SIG-M5 (cell line): ENCODE measurements at regions not wholly inside any gene's neighbourhood (a gene's known extent, or its start where the extent isn't known, plus 50 kb on each side); places are given as distances from the start of the nearest gene placed in this dataset.
A peak's percentile ranks its signal among the peaks of the same experiment; 100 is the strongest.

Source experiments
- DNase-seq: peaks from one replicate; lab custom pipeline; 2025; lab: John Stamatoyannopoulos, UW

DNA sequence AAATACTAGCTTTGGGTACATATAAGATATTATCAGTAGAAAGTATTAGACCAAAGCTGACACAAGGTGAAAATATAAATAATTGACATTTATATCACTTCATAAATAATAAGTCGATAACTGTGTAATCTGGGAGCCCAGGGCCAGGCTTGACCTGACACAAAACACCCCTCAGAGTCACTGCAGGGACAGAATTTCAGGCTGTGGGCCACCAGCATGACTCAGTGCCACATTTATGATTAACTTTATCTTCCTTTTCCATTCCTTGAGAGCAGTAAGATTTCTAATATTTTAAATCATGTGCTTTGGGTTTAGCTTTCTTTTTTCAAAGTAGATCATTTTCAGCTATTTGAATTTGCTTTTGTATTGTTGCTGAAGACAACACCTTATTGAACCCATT, 102.9 kb upstream of the NFE2L3 start:
- no peak for DNase-seq

- DNase-seq, result no peak
These were observed 101.0 kb upstream of the NFE2L3 start for GRCh38 chr7:26051021-26051420.

DNA sequence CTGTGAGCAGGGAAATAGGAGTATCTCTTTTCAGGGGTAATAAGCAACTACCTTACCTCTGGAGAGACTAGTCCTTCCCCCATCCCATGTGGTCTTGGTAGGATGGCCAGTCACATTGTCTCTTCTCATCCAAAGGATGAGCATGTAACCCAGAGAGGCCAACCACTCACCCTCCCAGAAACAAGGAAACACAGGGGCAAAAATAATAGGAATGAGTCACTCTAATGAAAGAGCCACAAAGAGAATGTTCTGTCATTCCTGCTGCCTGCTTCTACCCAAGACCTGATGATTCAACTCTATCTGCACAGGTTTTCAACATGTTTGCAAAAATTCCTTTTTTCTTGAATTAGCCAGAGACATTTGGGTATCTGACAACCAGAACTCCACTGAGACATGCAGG, 99.3 kb upstream of the NFE2L3 start:
- no peak for DNase-seq

DNA sequence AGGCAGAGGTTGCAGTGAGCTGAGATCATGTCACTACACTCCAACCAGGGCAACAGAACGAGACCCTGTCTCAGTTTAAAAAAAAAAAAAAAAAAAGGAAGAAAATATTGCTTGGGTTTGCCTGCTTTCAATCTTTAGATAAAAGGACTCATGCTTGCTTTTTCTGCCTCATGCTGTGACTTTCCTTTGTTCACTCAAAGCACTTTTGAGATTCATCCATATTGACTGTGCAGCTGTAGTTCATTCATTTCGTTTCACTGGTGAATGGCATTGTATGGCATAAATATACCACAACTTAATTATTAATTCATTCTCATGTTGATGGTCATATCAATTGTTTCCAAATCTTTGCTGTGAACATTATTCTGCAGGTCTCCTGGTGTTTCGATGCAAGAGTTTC, 97.6 kb upstream of the NFE2L3 start:
- no peak for DNase-seq

DNA sequence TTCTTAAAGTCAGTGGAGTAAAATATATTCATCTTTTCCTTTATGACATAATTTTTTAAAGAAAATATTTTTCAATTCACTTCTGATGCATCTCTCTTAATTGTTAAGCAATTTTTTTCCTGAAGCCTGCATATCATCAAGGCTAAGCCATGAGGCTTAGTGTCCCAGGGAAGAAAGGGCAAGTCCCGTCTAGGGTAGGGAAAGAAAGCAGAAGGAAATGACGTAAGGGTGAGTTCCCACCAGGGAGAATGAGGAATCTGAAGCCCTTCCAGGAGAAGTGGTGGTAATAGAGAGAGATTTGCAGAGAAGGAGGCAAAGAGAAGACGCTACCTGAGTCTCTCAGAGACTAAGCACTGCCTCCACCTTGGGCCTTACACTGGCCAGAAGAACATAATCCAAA, 96.8 kb upstream of the NFE2L3 start:
- no peak for DNase-seq

DNA sequence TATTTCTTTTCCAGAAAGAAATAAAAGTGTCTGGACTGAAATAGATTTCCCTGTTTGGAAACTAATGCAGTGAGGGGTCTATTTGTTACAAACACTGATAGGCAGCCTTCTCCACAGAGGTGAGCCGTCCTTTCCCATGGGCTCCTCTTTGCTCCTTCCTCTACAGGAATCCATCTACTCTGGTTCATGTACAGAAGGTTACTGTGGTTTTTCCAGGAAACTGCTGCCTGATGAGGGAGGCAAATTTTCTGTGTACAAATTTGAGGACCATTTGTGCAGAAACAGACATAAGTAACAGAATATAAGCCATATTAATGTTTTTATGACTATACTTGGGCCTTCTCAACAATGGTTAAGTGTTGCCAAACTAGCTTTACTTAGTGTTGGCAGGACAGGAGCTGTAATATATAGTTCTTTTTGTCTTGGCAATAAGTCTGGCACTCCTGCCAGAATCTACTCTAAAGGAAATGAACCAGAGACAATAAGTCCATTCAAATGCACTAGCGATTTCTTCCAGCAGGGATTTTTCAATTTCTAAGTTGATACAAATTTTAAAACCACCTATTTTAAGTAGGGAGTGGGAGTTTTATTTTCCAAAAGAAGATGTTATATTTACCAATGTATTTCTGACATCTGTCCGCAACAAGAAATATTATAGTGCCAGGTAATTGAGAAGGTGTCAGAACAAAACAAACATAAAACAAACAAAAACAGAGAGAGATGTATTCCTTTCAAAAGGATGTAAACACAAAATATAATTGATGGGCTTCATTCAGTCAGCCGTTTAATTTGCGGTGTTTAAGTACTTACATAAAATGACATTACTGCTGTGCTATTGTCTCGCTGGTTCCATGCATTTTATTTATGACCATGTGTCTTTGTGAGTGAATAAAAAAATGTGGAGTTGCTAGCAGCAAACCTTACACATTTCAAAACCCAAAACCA, 91.0 kb upstream of the NFE2L3 start:
- no peak for DNase-seq

- DNase-seq, result no peak
These were observed 90.1 kb upstream of the NFE2L3 start for GRCh38 chr7:26061678-26062603.

DNA sequence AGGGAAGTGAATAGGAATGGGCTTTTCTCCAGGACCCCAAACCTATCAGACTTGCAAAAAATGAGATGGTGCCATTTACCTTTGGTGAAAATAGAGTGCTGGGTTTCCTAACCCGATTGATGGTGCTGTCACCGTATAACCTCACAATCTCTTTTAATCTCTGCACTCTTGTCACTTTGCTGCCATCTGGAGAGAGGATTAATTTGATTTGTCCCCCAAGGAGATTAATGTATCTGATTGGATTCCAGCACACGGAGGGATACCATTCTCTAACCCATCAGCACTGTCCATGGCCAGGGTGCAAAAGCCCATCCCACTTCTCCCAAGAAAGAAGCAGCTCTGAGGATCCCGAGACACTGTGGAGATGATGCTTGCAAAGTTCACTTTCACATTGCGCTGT, 86.3 kb upstream of the NFE2L3 start:
- no peak for DNase-seq

DNA sequence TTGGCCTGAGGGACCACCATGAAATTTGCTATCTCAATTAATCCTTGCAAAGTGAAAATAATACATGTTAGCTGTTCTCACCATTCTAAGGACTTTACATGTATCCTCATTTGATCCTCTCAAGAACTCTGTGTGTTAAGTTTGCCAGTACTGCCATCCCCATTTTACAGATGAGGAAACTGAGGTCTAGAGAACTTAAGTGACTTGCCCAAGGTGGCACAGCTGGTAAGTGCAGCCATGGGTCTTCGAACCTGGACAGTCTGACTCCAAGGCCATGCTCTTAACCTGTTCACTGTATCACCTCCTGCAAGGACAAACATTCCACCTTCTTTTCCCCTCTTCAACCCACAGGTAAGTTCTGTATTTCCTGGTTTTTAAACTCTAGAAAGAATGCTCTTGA, 85.3 kb upstream of the NFE2L3 start:
- DNase-seq, result no peak

DNA sequence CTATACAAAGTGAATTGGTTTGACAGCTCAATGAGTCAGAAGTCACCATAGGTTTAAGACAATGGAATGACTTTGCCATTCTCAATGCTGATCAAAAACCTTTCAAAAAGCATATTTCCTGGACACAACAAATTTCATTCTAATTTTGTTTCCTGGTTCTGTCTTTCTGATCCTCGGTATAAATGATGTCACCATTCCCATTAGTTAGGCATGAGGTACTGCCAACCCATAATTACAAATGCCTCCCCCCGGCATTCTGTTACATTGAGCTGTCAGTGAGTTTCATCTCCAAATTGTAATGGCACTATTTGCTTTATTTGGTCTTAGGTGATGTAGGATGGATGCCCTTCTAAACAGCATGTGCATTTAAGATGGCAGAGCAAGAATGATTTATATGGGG, 81.7 kb upstream of the NFE2L3 start:
- no peak for DNase-seq

DNA sequence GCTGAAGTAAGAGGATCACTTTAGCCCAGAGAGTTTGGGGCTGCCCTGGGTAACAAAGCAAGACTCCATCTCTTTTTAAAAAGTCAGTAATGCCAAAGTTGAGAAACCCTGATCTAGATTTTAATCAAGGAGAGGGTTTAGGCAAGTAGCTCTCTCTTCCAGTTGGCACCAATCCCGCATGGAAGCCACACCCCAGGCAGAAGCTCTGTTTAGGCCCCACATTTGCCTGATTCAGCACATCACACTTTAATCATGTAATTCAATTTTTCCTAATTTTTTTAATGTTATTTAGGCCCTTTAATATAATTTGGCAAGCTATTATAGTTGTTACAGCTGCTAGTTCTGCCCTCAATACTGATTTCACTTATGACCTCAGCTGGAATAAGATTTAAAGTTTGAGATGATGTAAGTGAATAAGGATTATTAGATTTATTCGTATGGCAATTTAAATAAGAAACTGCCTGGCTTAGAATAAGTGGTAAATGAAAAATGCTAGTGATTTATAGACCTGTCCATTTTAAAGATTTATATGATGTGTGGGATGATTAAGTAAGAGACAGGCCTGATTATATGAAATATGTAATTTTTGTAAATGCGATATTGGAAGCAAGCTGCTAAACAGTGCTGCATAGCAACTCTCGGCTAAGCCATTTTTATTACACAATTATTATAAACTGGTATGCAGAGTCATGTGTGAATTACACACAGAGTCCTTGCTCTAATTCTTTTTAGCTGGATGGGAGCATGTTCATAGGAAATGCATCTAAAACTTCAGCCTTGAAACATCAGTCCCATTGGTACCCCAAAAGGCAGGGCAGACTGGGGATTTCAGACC, 80.2 kb upstream of the NFE2L3 start:
- DNase-seq, result no peak

GRCh38 chr7:26073041-26073440, 79.0 kb upstream of the NFE2L3 start:
- DNase-seq, result no peak

DNA sequence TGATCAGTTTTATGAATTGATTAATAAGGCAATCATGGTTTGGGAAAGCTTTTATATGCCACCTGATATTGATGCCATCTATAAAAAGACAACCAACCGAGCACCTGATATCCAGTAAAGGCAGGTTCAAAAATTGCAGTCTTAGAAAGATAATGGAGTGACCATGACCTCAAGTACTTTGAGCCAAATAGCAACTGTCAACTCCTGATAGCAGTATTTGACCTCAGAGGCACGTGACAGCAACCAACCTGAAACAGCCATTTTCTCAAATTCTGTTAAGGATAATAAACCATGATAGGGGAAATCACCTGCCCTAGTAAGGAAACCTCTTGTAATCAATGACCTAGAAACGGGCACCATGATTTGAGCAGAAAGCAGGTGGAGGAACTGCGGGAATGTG, 77.1 kb upstream of the NFE2L3 start:
- DNase-seq, result no peak

GRCh38 chr7:26076691-26077090, 75.3 kb upstream of the NFE2L3 start:
- no peak for DNase-seq

DNA sequence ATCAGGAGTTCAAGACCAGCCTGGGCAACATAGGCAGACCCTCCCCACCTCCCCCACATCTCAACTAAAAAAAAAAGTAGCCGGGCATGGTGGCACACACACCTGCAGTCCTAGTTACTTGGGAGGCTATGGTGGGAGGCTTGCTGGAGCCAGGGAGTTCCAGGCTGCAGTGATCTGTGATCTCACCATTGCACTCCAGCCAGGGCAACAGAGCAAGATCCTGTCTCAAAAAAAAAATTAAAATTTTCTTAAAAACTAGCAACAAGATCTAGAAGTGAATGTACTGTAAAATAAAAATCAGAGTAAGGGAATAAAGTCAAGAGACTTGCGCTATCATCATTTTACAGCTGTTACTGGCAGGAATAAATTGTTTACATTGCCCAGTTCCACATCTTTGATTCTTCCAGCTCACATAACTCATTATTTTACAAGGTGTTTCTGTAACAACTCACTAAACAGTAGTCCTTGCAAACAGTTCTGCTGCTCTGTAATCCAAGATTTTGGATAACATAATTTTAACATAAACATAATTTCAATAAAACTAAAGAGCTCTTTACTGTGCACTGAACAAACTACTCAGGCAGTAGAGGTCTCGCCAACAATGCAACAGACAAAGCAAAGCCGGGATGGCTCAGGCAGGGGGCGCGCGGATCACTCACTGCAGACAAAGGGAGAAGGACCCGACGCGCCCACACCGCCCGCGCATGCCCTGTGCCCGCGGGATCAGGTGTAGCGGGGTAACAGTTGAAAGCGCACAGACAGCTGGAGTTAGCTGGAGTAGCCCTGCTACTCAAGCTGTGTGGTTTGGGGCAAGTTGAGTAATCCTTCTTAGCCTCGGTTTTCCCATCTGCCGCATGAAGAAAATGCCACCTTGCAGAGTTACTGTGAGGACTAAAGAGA, 73.3 kb upstream of the NFE2L3 start:
- peak; percentile 3 for DNase-seq

- DNase-seq, result no peak
These were observed 70.4 kb upstream of the NFE2L3 start for GRCh38 chr7:26081638-26082037.

- DNase-seq, result no peak
These were observed 68.9 kb upstream of the NFE2L3 start for GRCh38 chr7:26083113-26083512.

DNA sequence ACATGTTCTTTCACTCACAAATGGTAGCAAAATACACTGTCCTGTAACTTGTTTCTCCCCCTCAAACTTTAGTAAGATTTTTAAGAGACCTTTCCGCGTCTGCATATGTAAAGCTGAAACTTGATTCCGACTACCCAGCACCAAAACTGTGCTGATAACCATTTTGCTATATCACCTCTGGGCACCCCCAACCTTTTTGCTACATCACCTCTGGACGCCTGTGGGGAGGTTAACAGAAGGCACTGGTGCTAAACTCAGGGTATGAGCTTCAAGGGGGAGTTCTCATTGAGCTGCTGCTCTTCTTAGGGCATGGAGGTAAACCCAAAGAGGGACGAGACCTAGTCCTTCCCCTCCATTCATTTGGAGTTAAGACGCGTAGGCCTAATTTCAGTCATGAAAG, 67.6 kb upstream of the NFE2L3 start:
- DNase-seq, result no peak

DNA sequence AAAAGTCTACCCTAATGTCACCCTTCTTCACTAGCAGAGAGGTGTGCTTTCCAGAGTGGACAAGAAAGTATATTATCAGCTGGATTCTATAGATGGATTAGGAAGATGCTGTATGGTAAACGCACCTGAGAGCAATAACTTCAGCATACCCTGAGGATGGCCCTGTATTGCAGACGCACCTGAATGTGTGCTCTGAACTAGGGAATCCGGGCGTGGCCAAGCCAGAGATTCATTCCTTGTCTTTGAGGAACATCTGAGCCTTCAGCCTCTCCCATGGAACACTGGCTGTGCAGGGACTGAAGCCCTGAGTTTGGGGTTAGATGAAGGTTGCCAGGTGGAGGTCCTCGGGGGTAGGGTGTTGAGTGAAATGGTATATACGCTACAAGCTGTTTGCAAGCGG, 66.2 kb upstream of the NFE2L3 start:
- DNase-seq, result no peak

DNA sequence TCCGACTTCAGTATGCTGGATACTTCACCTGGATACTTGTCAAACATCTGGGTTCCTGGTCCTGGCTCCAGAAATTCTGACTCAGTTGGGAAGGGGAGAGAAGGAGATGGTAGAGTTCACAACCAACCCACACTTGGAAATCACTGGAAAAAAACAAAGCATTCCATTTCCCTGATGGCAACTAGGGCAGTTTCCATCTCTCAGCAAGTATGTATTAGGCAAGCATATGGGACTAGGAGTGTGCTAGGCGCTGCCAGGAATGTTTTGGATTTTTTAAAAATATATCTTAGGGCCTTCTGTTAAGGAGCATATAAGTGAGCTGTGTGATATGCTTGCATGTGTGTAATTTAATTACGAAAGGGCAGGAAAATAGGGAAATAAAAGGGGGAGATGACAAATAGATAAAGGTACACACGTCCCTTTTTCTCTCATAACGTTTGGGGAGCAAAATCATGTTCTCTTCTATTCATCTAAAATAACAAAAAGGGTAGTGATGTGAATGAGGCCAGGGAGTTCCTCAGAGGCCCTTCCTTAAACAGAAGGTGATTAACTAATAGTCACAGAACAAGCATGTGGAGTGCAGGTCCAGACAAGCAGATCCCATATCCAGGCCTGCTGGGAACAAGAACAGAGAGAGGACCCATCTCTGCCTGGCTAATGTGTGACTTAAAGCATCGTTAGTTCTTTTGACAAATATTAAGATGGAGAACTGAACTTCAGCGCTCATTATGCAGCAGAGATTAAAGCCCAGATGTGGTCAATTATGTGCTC, 64.5 kb upstream of the NFE2L3 start:
- DNase-seq, result no peak
